ENCODE measurements at regions not wholly inside any gene's neighbourhood (a gene's known extent, or its start where the extent isn't known, plus 50 kb on each side); places are given as distances from the start of the nearest gene placed in this dataset.

- peak; percentile 87 for FAIRE-seq
- ChIA-PET POLR2A (no interaction called here), RAD21 (ENCODE audit: unreplicated experiment) (interaction anchor here (2.2 kb wide), 1 partner anchor 1053 kb away, joined by 9 read pairs; no protein-coding TSS in a partner anchor), CTCF (interaction anchor here (0.6 to 4.6 kb wide), 10 partner anchors 8 to 1054 kb away, joined by 3 to 30 read pairs (median 4); no protein-coding TSS in a partner anchor), SMC1A (ENCODE audit: uncharacterized antibody, unreplicated experiment) (interaction anchor here (0.7 to 2.1 kb wide), 2 partner anchors 231 to 1054 kb away, joined by 3 to 14 read pairs; no protein-coding TSS in a partner anchor)
- H4K20me1 ChIP-seq (ENCODE audit: control insufficient read depth, insufficient read depth), result no peaks in the 10 kb centered on the region
- no peaks in the 10 kb centered on the region for H3K9me3 ChIP-seq (replicated peaks; ENCODE audit: control insufficient read depth, insufficient read depth, low read length)
- peak; percentile 12 for DNase-seq (ENCODE audit: low read depth, low spot score)
- no peaks in the 10 kb centered on the region for H3K36me3 ChIP-seq (ENCODE audit: control insufficient read depth in 2 of 2, insufficient read depth in 2 of 2, low read length in 1 of 2)
- no peaks in the 10 kb centered on the region for H3K4me1 ChIP-seq (ENCODE audit: control insufficient read depth, insufficient read depth, low read length)
- no peak overlapping the region for H2AFZ ChIP-seq (ENCODE audit: control insufficient read depth, low read depth, low read length)
- intact Hi-C loops (cut with micrococcal nuclease; ENCODE audit: unreplicated experiment) (loop anchor here (1.0 to 10.0 kb wide), 5 partner anchors 302 to 1053 kb away; no protein-coding TSS in a partner anchor), in situ Hi-C loops (cut with MboI) (no loop called here)
- no peaks in the 10 kb centered on the region for H3K27me3 ChIP-seq (replicated peaks in 1 of 2; ENCODE audit: control insufficient read depth in 2 of 2, insufficient read depth in 2 of 2, low read length in 1 of 2)
- no peak overlapping the region for H3K9ac ChIP-seq (ENCODE audit: control insufficient read depth, insufficient read depth, low read length)
- no peaks in the 10 kb centered on the region for H3K79me2 ChIP-seq (ENCODE audit: control insufficient read depth, insufficient read depth, low read length)
- H3K4me3 ChIP-seq, result no peak overlapping the region
- ATAC-seq, result peak; percentile 86
- no peak overlapping the region for H3K4me2 ChIP-seq (ENCODE audit: control insufficient read depth, insufficient read depth)
- WGBS (ENCODE audit: insufficient coverage, insufficient replicate concordance, low lambda C conversion rate, missing lambda C conversion rate), result 20% methylated on average over 5 of the region's 5 CpGs
- H3K27ac ChIP-seq (ENCODE audit: control insufficient read depth, insufficient read depth), result no peak overlapping the region
- no TSS peak for BruUV-seq (replicated peaks)
- TF ChIP-seq HDAC6 (IDR thresholded peaks at IDR 0.05; ENCODE audit: unreplicated experiment) (no peak), HDGF (IDR thresholded peaks at IDR 0.05) (no peak), NR2F1 (conservative IDR thresholded peaks at IDR 0.05) (no peak), STAT3 (IDR thresholded peaks at IDR 0.05; ENCODE audit: low read depth, low read length) (no peak), ZNF207 (IDR thresholded peaks at IDR 0.05; ENCODE audit: borderline replicate concordance) (no peak), RAD21 (IDR thresholded peaks at IDR 0.05; ENCODE audit: insufficient read depth, low read depth, low read length) (peak; percentile 81), NKRF (conservative IDR thresholded peaks at IDR 0.05) (no peak), SPI1 (IDR thresholded peaks at IDR 0.05; ENCODE audit: borderline replicate concordance, insufficient read depth, low read depth, low read length) (no peak), CTCF (IDR thresholded peaks at IDR 0.05 in 2 of 3, conservative IDR thresholded peaks at IDR 0.05 in 1 of 3; ENCODE audit: control insufficient read depth in 2 of 3, extremely low read depth in 1 of 3, insufficient read depth in 1 of 3, low read depth in 3 of 3, low read length in 3 of 3) (peak; percentile 75 to 80 (median 77)), EED (IDR thresholded peaks at IDR 0.05; ENCODE audit: low read depth) (no peak), RFX5 (IDR thresholded peaks at IDR 0.05; ENCODE audit: low read depth, low read length) (no peak), GATAD2B (conservative IDR thresholded peaks at IDR 0.05; ENCODE audit: low read depth) (no peak), ZBTB4 (CRISPR knock-in tag; IDR thresholded peaks at IDR 0.05) (no peak), ZNF24 (IDR thresholded peaks at IDR 0.05) (no peak), SMC3 (IDR thresholded peaks at IDR 0.05; ENCODE audit: borderline replicate concordance, low read length) (peak; percentile 72; the same call in 1 of the 2 replicates), MTA2 (IDR thresholded peaks at IDR 0.05; ENCODE audit: low read depth) (no peak)
Measured at GRCh38 chr7:145036604-145037405, 201.0 kb upstream of the TPK1 start.
